GM18868 (cell line): ENCODE measurements at regions not wholly inside any gene's neighbourhood (a gene's known extent, or its start where the extent isn't known, plus 50 kb on each side); places are given as distances from the start of the nearest gene placed in this dataset.

Experiments used
- ATAC-seq: cut with Tn5 transposase; IDR thresholded peaks from one replicate; pipeline ENCODE4 v1.9.1; 2021; ENCODE audit warnings: mild to moderate bottlenecking, moderate library complexity; ENCODE audit not compliant: unreplicated experiment

- no peak for ATAC-seq
Observed at GRCh38 chr21:40976198-40977109, 129.5 kb upstream of the DSCAM start.

DNA sequence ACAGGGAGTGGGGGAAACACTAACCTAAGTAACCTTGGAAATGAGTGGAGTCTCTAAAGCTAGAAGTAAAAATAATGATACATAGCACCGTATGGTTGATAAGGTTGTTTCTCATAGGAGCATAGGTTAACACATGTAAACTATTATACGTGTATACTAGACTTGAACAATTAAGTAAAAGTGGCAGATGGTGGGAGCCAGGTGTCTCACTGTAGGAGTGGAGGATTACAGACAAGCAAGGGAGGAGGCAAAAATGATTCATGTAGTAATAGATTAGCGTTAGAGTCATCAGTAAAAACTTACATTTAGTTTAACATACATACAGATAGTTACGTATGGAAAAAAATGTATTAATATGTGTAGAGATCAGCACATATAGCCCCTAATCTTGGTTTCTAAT, 138.4 kb upstream of the DSCAM start:
- no peak for ATAC-seq

DNA sequence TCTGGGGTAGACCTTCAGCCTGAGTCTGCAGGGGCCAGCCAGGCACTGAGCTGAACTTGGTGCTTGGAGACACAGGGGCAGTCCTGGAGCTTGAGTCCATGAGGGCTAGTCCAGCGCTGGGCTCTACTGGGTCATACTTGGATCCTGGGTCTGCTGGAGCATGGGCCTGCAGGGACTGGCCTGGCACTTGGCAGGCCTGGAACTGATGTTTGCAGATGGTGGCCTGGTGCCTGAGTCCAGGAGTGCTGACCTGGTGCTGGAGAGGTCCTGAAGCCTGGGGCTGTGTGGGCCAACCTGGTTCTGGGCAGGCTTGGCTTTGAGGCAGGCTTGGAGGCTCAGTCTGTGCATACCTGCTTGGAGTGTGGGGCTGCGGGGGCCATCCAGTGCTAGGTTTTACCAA, 143.4 kb upstream of the DSCAM start:
- no peak for ATAC-seq

GRCh38 chr21:40997831-40998230, 150.9 kb upstream of the DSCAM start:
- no peak for ATAC-seq

GRCh38 chr21:41000838-41001237, 153.9 kb upstream of the DSCAM start:
- ATAC-seq, result no peak

DNA sequence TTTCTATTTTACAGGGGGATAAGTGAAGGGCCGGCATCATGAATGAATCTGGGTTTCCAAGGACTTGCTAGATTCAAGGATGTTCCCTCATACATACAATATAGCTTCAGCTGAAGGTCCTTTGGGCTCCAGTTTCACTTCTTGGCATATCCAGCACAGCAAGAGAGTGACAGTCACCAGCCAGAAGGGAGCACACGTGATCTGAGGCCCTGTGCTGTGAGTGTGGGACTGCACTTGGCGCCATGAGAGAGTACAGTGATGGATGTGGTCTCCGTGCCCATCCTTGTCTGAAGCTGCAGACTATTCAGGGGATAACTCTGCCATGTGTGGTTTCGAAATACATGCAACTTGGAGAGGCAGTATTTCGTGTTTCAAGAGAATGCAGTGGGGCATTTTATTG, 159.7 kb upstream of the DSCAM start:
- no peak for ATAC-seq

GRCh38 chr21:41008351-41008750, 159.6 kb upstream of the BACE2 start:
- ATAC-seq, result no peak

- no peak for ATAC-seq
Observed at GRCh38 chr21:41008974-41009373, 159.0 kb upstream of the BACE2 start.

DNA sequence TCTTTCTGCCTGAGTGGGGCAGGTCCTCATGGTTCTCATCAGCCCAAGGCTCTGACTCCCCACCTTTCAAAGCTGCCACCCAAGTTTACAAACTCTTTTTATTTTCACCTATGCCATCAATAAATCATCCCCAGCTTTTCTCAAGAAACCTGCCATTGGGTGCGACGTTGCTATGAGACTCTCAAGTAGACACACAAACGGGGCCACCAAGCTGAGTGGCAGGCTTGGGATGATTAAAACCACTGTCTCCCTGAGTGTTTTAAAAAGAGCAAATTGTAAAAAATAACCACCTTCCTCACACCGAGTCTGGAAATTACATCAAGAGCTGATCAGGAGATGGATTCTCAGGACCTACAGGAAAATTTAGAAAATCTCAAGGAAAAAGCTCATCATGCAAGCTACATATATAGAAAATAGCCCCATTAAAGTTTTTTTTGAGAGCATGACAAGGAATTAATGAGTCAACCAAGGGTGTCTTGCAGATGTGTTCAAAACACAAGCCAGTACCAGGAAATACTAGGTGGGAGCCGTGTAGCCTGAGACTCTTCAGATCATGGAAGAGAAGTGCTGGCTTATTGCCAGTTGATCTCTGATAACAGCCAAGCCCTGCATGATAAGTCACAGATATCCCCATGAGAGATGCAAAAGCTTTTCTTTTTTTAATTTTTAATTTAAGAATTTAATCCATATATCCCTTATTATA, 158.4 kb upstream of the BACE2 start:
- ATAC-seq, result no peak

GRCh38 chr21:41010101-41010435, 157.9 kb upstream of the BACE2 start:
- no peak for ATAC-seq

DNA sequence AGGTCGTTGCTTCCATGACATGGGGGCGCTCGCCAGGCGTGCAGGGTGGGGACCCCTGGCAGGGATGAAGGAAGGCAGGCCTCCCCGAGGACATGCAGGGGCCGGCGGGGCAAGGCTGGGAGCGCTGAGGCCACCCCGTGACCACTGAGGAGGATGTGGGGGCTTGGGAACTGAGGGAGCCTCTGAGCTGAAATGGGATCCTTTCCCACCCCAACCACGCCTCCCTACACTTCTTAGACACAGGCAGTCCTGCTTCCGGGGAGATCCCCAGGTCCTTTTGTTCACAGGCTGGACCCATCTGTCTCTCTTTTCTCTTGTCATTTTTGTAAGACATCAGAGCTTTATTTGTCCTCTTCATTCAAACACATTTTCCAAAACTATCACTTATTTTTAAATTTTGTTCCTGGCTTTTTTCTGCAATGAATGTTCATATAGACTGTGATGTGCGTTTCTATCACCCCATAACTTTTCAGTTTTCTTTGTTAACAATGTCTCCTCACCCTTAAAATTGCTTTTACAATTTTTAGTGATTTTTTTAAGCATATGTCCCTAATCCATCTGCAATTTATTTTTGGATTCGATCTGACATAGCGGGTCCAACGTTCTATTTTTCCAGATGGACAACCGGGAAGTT, 156.7 kb upstream of the BACE2 start:
- ATAC-seq, result no peak

- no peak for ATAC-seq
Observed at GRCh38 chr21:41011951-41012366, 156.0 kb upstream of the BACE2 start.

GRCh38 chr21:41012425-41012824, 155.5 kb upstream of the BACE2 start:
- ATAC-seq, result no peak

DNA sequence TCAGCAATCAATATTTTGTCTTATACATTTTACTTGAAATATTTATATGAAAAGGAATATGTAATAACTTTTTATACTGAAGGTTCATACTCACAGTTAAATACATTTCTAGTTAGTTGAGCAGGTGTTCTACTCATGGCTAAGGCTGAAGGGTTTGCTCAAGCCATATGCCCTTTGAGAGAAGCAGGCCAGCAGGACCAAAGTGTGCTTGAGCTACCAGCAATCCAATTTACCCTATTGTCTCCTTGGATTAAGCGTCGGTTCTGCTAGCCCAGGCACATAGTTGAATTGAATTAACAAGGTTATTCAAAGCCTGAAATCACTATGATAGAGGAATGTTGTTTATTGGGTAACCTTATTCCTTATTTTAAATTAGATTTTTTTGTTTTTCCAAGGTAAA, 151.5 kb upstream of the BACE2 start:
- no peak for ATAC-seq

GRCh38 chr21:41018431-41018830, 149.5 kb upstream of the BACE2 start:
- ATAC-seq, result no peak

GRCh38 chr21:41023936-41024335, 144.0 kb upstream of the BACE2 start:
- no peak for ATAC-seq

GRCh38 chr21:41024341-41024740, 143.6 kb upstream of the BACE2 start:
- no peak for ATAC-seq

DNA sequence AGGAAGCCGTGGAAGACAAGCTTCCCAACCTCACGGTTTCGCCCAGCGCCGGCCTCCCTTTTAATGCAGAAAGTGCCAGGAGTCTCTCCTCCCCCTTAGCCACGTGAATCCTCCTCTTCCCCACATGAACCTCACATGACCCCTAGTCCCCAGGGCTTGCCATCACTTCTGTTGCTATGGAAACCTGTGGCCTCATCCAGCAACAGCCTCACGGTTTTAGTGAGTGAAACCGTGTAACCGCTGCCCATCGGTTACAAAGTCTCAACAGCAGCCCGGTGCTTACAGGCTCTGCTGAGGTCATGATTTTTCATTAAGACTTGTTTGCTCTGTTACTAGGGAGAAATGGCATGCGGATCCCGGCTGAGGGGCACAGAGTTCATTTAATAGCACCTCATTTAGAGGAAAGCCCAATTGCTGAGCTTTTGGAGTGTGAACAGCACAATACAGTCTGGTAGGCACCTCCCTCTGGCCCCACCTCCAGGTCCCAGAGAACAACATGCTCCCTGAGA, 143.2 kb upstream of the BACE2 start:
- ATAC-seq, result no peak

GRCh38 chr21:41029571-41029970, 138.4 kb upstream of the BACE2 start:
- ATAC-seq, result no peak

GRCh38 chr21:41031701-41032220, 136.2 kb upstream of the BACE2 start:
- ATAC-seq, result no peak

DNA sequence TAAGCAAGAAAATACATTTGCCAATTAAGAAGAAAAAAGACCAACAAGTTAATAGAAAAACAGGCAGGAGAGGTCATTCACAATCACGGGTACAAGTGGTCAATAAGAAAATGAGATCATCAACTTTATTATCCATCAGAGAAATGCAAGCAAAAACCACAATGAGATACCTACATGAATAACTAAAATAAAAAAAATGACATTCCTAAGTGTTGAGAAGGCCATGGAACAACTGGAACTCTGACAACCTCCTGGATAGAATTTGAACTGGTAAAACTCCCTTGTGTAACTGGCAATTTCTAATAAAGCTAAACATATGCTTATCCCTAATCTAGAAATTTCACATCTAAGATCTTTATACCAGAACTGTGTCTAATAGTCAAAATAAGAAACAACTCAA, 135.4 kb upstream of the BACE2 start:
- ATAC-seq, result no peak
